Central memory CD8-positive, alpha-beta T cell (primary cell): ENCODE measurements at regions not wholly inside any gene's neighbourhood (a gene's known extent, or its start where the extent isn't known, plus 50 kb on each side); places are given as distances from the start of the nearest gene placed in this dataset.
A peak's percentile ranks its signal among the peaks of the same experiment; 100 is the strongest.

ENCODE experiments used
- ATAC-seq: fragments of 150-1000 bp; cut with Tn5 transposase; replicated peaks from 2 replicates; pipeline ENCODE4 v1.10.0; 2022; ENCODE audit warnings: mild to moderate bottlenecking, moderate FRiP score, moderate number of reproducible peaks; ENCODE audit not compliant: poor library complexity, severe bottlenecking; ENCODE audit errors: extremely low read depth
- DNase-seq, 2 donors: peaks; one replicate each; pipeline ENCODE4 v3.0.0; 2021; ENCODE audit warnings: low spot score in 2 of 2
- H3K27ac Mint-ChIP-seq: one replicate; pipeline ENCODE4 v1.8.0; 2022; ENCODE audit warnings: low read depth, mild to moderate bottlenecking, moderate library complexity, mixed read lengths
- H3K27me3 Mint-ChIP-seq: one replicate; pipeline ENCODE4 v1.8.0; 2022; ENCODE audit warnings: mixed read lengths
- H3K36me3 Mint-ChIP-seq: one replicate; pipeline ENCODE4 v1.8.0; 2022; ENCODE audit warnings: mild to moderate bottlenecking, moderate library complexity, mixed read lengths; ENCODE audit not compliant: insufficient read depth
- H3K4me1 Mint-ChIP-seq: one replicate; pipeline ENCODE4 v1.8.0; 2022; ENCODE audit warnings: mixed read lengths
- H3K4me3 Mint-ChIP-seq: one replicate; pipeline ENCODE4 v1.8.0; 2022; ENCODE audit warnings: mild to moderate bottlenecking, moderate library complexity, mixed read lengths
- H3K9me3 Mint-ChIP-seq: one replicate; pipeline ENCODE4 v1.8.0; 2022; ENCODE audit warnings: mixed read lengths

DNA sequence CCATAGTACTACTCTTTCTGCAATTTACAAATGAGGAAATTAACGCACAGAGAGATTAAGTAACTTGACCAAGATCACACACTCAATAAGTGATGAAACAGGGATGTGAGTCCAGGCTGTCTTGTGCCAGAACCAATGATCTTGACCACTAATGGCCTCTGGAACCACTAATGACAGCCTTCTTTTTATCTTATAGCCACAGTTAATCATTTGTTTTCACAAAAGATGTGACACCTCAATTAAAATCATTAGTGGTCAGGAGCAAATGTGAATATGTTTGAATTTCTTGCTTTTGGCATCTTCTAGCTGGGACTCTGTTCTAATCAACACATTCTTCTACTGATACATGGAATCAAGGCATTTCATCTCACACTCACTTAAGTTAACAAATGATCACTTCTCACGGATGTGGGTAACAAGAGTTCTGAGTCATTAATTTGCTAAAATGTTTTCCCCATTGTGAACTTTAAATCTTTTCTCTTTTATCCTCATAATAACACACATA, 102.7 kb upstream of the CD180 start:
- Mint-ChIP-seq H3K9me3 (no peaks in the 10 kb centered on the region), H3K4me3 (no peak overlapping the region), H3K27me3 (no peaks in the 10 kb centered on the region), H3K36me3 (no peaks in the 10 kb centered on the region), H3K4me1 (peaks cover 24% of the 10 kb centered on the region), H3K27ac (no peak overlapping the region)
- DNase-seq (no peak), ATAC-seq (peak; percentile 46)

- no peak overlapping the region for H3K4me3 Mint-ChIP-seq
- DNase-seq (no peak), ATAC-seq (no peak)
- no peaks in the 10 kb centered on the region for H3K9me3 Mint-ChIP-seq
- no peaks in the 10 kb centered on the region for H3K36me3 Mint-ChIP-seq
- no peak overlapping the region for H3K27ac Mint-ChIP-seq
- H3K4me1 Mint-ChIP-seq, result peaks cover 24% of the 10 kb centered on the region
- no peaks in the 10 kb centered on the region for H3K27me3 Mint-ChIP-seq
Measured at GRCh38 chr5:67297802-67298532, 101.4 kb upstream of the CD180 start.

DNA sequence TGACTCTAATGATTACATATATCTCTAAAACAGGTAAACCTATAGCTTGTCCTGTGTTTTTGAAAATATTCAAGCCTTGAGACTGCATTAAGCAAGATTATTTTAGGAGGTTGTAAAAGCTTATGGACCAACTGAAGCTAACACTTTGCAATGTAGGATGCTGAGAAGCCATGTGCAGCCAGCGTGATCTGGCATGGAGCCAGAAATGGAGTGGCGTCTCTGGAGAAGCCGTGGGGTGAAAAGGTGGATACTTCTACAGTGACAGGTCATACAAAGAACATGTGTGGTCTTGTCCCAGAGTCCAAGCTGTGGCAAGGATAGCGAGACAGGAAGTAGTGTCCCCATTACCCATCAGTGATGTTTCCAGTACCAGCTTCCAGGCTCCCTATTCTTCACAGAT, 100.8 kb upstream of the CD180 start:
- H3K4me1 Mint-ChIP-seq, result peaks cover 19% of the 10 kb centered on the region
- no peaks in the 10 kb centered on the region for H3K36me3 Mint-ChIP-seq
- no peaks in the 10 kb centered on the region for H3K27me3 Mint-ChIP-seq
- H3K9me3 Mint-ChIP-seq, result no peaks in the 10 kb centered on the region
- DNase-seq (no peak), ATAC-seq (no peak)
- H3K27ac Mint-ChIP-seq, result no peak overlapping the region
- no peak overlapping the region for H3K4me3 Mint-ChIP-seq

DNA sequence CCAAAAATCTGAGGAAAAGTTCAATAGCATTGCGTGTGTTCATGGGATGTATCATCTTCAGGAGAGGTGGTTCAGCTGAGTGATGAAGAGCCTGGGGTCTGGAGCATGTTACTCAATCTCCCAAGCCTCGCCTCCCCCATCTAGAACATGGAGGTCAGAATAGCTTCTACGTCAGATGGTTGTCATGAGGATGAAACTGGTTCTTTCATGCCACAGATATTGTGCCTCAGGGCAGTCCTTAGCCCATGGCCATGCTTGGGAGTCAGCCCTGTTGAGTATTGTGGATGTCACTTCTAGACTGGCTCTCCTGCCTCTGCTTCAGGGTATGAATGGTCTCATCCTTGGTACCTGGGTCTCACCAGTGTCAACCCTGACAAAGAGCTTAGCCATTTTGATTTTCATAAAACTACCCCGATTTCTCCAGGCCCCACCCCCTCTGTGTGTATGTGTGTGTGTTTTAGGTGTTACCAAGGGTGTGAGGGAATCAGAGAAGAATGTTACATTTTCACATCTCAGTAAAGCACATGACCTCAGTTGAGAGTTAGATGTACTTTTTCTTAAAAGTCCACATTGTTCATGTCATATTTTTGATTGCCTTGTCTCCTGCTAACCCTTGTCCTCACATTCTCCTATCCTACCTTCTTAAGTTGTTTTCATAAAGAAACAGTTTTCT, 97.8 kb upstream of the CD180 start:
- H3K27ac Mint-ChIP-seq, result no peak overlapping the region
- ATAC-seq (no peak), DNase-seq (no peak)
- H3K4me1 Mint-ChIP-seq, result peaks cover 2% of the 10 kb centered on the region
- no peaks in the 10 kb centered on the region for H3K9me3 Mint-ChIP-seq
- H3K4me3 Mint-ChIP-seq, result no peak overlapping the region
- H3K27me3 Mint-ChIP-seq, result no peaks in the 10 kb centered on the region
- H3K36me3 Mint-ChIP-seq, result no peaks in the 10 kb centered on the region

DNA sequence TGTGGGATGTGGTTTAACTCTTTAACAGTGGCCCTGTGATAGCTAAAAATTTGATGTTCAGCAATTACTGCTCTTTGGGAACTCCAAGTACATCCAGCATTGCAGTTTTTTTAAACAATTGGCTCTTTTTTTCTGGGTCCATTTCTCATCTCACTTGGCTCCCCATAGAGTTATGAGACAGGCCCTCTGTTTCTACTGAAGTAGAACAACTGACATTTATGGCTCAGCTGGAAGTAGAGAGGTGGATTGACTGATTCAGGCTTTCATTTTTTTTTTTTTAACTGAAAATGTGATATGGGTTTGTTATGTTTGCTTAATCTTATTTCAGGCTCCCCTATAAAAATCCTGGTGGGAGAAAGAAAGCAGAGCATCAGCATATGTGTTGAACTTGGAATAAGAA, 96.6 kb upstream of the CD180 start:
- no peaks in the 10 kb centered on the region for H3K27me3 Mint-ChIP-seq
- no peaks in the 10 kb centered on the region for H3K9me3 Mint-ChIP-seq
- no peaks in the 10 kb centered on the region for H3K4me1 Mint-ChIP-seq
- DNase-seq (no peak), ATAC-seq (no peak)
- no peaks in the 10 kb centered on the region for H3K36me3 Mint-ChIP-seq
- H3K4me3 Mint-ChIP-seq, result no peak overlapping the region
- no peak overlapping the region for H3K27ac Mint-ChIP-seq

DNA sequence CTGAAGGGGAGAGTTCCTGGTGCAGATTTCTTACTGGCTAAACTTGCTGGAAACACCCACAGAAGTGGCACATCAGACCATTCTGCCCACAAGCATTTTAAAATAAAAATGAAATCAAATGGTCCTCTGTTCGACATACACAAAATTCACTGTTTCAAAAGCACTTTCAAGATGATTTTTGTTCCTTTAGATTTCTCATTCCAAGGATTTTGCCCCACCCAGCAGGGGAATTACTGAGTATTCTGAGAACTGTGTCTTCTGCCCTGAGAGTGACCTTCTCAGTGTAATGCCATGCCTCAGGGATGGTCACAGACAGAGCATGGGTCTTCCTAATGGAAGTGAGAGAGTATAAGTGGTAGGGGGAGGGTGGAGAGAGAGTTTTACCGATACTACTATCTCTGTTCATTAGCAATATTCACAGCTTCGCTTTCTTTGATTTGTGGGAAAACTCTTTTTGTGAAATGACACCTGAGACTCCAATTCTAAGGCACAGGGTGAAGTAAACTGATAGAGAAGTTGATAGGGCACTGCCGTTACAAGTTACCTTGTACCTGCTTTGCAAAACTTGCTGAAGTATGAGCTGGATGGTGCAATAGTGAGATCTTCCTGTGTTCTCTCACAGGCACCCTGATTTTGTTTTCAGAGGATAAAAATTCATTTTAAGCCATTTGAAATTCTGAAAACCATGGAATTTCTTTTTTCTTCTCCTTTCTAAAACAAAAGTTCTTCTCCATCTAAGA, 95.8 kb upstream of the CD180 start:
- H3K36me3 Mint-ChIP-seq, result no peaks in the 10 kb centered on the region
- no peaks in the 10 kb centered on the region for H3K9me3 Mint-ChIP-seq
- no peak overlapping the region for H3K4me3 Mint-ChIP-seq
- no peak for DNase-seq
- no peaks in the 10 kb centered on the region for H3K27me3 Mint-ChIP-seq
- no peak overlapping the region for H3K27ac Mint-ChIP-seq
- ATAC-seq, result no peak
- H3K4me1 Mint-ChIP-seq, result no peaks in the 10 kb centered on the region

DNA sequence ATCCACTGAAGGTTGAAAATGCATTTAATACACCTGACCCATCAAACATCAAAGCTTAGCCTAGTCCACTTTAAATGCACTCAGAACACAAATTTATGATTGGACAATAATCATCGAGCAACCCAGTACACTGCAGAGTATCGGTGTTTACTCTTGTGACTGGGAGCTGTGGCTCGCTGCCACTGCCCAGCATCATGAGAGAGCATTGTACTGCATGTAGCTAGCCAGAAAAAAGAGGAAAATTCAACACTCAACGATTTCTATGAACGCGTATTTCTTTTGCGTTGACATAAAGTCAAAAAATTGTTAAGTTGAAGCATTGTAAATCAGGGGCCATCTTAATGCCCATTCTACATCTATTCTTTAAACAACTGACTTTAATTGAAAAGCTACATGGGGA, 95.1 kb upstream of the CD180 start:
- Mint-ChIP-seq H3K27ac (no peak overlapping the region), H3K27me3 (no peaks in the 10 kb centered on the region), H3K36me3 (no peaks in the 10 kb centered on the region), H3K4me3 (no peak overlapping the region), H3K4me1 (no peaks in the 10 kb centered on the region), H3K9me3 (no peaks in the 10 kb centered on the region)
- no peak for ATAC-seq
- no peak for DNase-seq

DNA sequence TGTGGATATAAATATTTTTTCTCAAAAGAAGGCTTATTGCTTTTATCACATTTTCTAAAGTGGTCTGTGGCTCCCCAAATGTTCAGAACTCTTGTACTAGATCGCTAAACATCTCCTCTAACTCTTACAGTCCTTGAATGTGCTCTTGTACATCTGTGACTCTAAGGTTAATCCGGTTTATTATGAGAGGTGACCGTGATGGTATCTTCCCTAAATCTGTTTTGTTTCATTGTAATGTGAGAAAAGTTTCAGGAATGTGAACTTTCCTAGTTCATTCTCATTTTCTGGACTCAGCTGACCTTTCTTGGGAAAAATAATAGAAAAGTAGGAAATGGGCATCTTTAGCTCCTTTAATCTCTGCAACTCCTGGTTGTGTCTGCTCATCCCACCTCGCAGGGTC, 94.5 kb upstream of the CD180 start:
- no peaks in the 10 kb centered on the region for H3K4me1 Mint-ChIP-seq
- H3K36me3 Mint-ChIP-seq, result no peaks in the 10 kb centered on the region
- H3K27me3 Mint-ChIP-seq, result no peaks in the 10 kb centered on the region
- DNase-seq (no peak), ATAC-seq (no peak)
- no peak overlapping the region for H3K27ac Mint-ChIP-seq
- no peak overlapping the region for H3K4me3 Mint-ChIP-seq
- no peaks in the 10 kb centered on the region for H3K9me3 Mint-ChIP-seq

DNA sequence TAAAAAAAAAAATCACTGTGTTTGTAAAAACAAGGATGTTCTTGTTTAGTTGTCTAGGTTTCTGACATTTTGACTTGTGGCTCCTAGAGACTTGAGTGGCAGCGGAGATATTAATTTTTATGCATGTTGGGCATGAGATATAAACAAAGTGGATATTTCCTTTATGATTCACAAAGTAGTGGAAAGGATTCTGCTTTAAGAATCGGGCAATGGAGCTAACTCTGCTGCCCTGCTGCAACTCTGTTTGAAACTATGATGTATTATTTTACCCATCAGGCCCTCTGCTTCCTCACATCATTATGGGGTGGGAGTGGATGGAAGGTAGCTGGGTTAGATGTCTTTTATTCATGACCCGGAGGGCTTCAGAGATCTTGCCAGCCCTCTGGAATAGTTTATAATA, 94.1 kb upstream of the CD180 start:
- Mint-ChIP-seq H3K4me3 (no peak overlapping the region), H3K27ac (no peak overlapping the region), H3K9me3 (no peaks in the 10 kb centered on the region), H3K36me3 (no peaks in the 10 kb centered on the region), H3K4me1 (no peaks in the 10 kb centered on the region), H3K27me3 (no peaks in the 10 kb centered on the region)
- ATAC-seq (no peak), DNase-seq (no peak)

DNA sequence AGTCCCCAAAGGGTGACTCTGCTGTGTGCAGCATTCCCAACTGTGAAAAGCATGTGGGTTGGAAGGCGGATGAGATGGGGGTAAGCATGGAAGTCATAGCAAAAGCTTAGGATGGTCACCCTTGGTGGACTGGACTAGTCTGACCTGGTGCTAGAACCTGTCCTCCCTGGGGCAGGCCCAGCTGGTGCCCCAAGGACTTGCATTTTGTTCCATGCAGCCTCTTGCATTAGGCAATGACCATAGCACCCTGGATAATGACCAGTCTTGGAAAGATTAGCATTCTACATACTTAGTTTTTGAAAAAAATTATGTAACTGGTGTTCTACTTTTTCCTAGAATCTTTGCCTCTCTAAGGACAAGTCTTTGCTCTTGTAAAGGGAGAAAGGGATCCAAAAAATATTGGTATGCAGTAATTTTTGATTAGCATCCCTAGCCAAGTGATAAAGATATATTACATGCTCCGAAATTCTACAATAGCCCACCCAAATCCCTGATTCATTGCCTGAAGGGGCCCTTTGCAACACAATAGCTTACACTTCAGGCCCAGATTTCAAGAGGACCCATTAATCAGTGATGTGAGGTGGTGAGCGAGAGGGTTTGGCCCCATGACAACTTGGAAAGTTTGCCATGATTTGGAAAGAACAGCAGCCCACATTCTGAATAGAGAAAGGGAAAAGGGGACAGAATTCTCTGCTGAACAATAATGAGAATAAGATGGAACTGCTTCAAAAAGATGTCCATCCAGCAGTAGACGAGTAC, 93.3 kb upstream of the CD180 start:
- Mint-ChIP-seq H3K27ac (no peak overlapping the region), H3K4me3 (no peak overlapping the region), H3K9me3 (no peaks in the 10 kb centered on the region), H3K4me1 (no peaks in the 10 kb centered on the region), H3K27me3 (no peaks in the 10 kb centered on the region), H3K36me3 (no peaks in the 10 kb centered on the region)
- no peak for DNase-seq
- ATAC-seq, result no peak

DNA sequence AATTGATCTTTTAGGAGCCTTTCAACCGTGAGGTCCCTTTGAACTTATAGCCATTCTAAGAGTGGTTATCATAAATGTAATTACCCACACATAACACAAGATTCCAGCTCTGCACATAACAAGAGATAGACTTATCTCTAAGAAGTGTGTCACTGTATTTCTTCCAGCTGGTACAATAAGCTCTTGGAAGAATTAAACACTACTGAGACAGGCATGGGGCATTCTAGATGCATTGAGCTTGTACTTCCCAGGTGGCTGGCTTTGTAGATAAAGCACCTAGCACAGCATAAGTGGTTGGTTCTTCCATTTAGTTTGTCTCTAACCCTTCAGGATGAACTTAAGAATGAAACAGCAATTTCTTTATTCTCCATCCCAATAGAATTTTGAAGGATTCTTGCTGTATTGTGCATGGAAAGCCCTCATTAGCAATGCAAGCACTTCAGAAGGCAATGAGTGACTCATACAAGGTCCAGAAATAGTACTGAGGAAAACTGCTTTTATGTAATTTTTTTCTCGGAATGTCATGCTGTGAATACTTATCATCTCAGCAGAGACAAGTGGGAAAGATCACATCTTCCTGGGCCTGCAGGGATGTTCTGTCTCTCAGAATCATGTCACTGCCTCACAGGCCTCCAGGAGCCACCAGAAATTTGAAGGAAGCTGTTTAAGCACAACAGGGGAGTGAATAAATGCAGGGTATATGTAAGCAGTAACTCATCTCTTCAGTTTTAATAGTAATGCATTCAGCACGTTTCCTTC, 91.1 kb upstream of the CD180 start:
- Mint-ChIP-seq H3K4me1 (no peaks in the 10 kb centered on the region), H3K27ac (no peak overlapping the region), H3K27me3 (no peaks in the 10 kb centered on the region), H3K36me3 (no peaks in the 10 kb centered on the region), H3K4me3 (no peak overlapping the region), H3K9me3 (no peaks in the 10 kb centered on the region)
- ATAC-seq, result no peak
- DNase-seq, result no peak

GRCh38 chr5:67286006-67286405, 89.4 kb upstream of the CD180 start:
- H3K9me3 Mint-ChIP-seq, result no peaks in the 10 kb centered on the region
- ATAC-seq, result no peak
- no peaks in the 10 kb centered on the region for H3K27me3 Mint-ChIP-seq
- no peaks in the 10 kb centered on the region for H3K36me3 Mint-ChIP-seq
- H3K4me1 Mint-ChIP-seq, result no peaks in the 10 kb centered on the region
- H3K4me3 Mint-ChIP-seq, result no peak overlapping the region
- no peak overlapping the region for H3K27ac Mint-ChIP-seq
- DNase-seq, result no peak
